Heart right ventricle (tissue), 16 donors: ENCODE measurements at regions not wholly inside any gene's neighbourhood (a gene's known extent, or its start where the extent isn't known, plus 50 kb on each side); places are given as distances from the start of the nearest gene placed in this dataset.

Source experiments
- ATAC-seq, 8 donors: fragments of 200-7000 bp; cut with Tn5 transposase; one replicate each; pipeline ENCODE4 v1.9.1; 2020; ENCODE audit warnings: mild to moderate bottlenecking in 8 of 8, moderate library complexity in 8 of 8, moderate number of reproducible peaks in 1 of 8
- DNase-seq, 2 donors: peaks; one replicate each; pipeline ENCODE4 v3.0.0-alpha.2; 2020
- H3K27ac ChIP-seq, 10 donors: fragments of 200-600 bp; sonication (generic) in 2 of 10; one replicate each; pipeline versions ENCODE4 v1.5.0 to v1.8.0; 2020 to 2022; ENCODE audit warnings: mild to moderate bottlenecking in 3 of 10
- H3K27me3 ChIP-seq, 7 donors: fragments of 200-600 bp; one replicate each; pipeline ENCODE4 v1.8.0; 2021 to 2022; ENCODE audit warnings: mild to moderate bottlenecking in 2 of 7
- H3K36me3 ChIP-seq, 9 donors: fragments of 200-600 bp; sonication (generic) in 1 of 9; one replicate each; pipeline versions ENCODE4 v1.5.0 to v1.8.0; 2020 to 2022; ENCODE audit warnings: mild to moderate bottlenecking in 2 of 9
- H3K4me1 ChIP-seq, 9 donors: fragments of 200-600 bp; sonication (generic) in 1 of 9; one replicate each; pipeline versions ENCODE4 v1.5.0 to v1.8.0; 2020 to 2022; ENCODE audit warnings: mild to moderate bottlenecking in 4 of 9
- H3K4me3 ChIP-seq, 10 donors: fragments of 200-600 bp; sonication (generic) in 2 of 10; one replicate each; pipeline versions ENCODE4 v1.5.0 to v1.8.0; 2020 to 2022; ENCODE audit warnings: mild to moderate bottlenecking in 7 of 10, moderate library complexity in 2 of 10
- H3K9me3 ChIP-seq, 11 donors: fragments of 200-600 bp in 10 of 11; sonication (generic) in 2 of 11; one replicate each; pipeline versions ENCODE4 v1.5.0 to v1.8.0; 2013 to 2022; ENCODE audit warnings: mild to moderate bottlenecking in 2 of 11, control low read depth in 1 of 11, moderate library complexity in 1 of 11
- WGBS, 2 donors: extraction: QIAGEN DNeasy Blood & Tissue Kit; methylation state at CpG; one replicate each; pipeline ENCODE4 v1.1.7; 2013; ENCODE audit warnings: inconsistent platforms in 1 of 2; 5-methylcytosine and 5-hydroxymethylcytosine counted together
- intact Hi-C, 10 donors: fragments of 100-400 bp; cut with DNase I; formaldehyde crosslinking; loops; one replicate each; pipeline versions ENCODE4 v1.11.1 to v1.14.2; 2022
- TF ChIP-seq, protein P1 (sequence below), 9 donors: fragments of 200-600 bp; sonication (generic) in 2 of 9; IDR thresholded peaks; one replicate each; pipeline versions ENCODE4 v1.5.0 to v1.8.0; 2021 to 2022; ENCODE audit warnings: antibody characterized with exemption in 9 of 9, mild to moderate bottlenecking in 5 of 9, moderate library complexity in 1 of 9
- donor health status: Arrhythmogenic right ventricular cardiomyopathy.
- donor health status: ischemic (EF 13 %, LVEDD 7.1; RV severe dilation, severe dysfunction).
- donor health status: healthy with polysubstance abuse.
- donor health status: DM: no; HTN: yes; CAD: no.
- donor health status: DM: no; HTN: no; CAD: no.
- donor health status: ischemic (EF 25% LVEDD 6.9; RV normal size, moderate dysfunction).
- donor health status: ischemic (EF 25% LVEDD 5.7; RV mildly dilated, moderate dysfunction).
- donor health status: healthy.
- donor health status: DM: yes; HTN: yes; CAD: no.
- donor health status: Ischemic cardiomyopathy.
- donor health status: ischemic (EF 35%, LVEDD 5.7; RV mildly dilated, moderate dysfunction).
- donor health status: nonischemic (EF 11% LVEDD 7.7; RV severe dilation, severe dysfunction).
- donor health status: DM: yes; HTN: yes; CAD: no.
- donor health status: PGD.
- donor health status: ischemic (EF 29% LVEDD 5.4; RV normal size, mild dysfunction).
- donor health status: nonischemic (EF 23%, LVEDD 6.1; RV moderate dilation, normal function).

DNA sequence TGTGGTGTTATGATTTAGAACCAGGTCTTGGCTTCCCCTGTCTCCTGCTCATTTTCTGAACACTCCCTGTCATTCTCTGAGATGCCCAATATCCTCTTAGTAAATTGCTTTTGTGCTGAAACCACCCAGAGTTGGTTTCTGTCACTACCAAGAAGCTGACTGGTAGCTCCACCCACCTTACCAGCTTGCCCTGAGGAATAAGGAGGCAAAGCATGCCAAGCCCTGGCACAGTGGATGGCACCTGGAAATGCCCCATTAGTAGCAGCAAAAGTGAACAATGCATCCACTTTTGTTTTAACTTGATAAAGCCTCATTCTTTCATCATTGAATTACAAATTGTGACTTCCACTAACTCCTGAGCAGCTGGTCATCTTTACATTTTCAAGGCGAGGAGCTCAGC is 157.7 kb downstream of the CDC5L start:
- 77 to 80% methylated on average over 1 of the region's 1 CpG for WGBS, 2 donors
- TF ChIP-seq, protein P1, sequence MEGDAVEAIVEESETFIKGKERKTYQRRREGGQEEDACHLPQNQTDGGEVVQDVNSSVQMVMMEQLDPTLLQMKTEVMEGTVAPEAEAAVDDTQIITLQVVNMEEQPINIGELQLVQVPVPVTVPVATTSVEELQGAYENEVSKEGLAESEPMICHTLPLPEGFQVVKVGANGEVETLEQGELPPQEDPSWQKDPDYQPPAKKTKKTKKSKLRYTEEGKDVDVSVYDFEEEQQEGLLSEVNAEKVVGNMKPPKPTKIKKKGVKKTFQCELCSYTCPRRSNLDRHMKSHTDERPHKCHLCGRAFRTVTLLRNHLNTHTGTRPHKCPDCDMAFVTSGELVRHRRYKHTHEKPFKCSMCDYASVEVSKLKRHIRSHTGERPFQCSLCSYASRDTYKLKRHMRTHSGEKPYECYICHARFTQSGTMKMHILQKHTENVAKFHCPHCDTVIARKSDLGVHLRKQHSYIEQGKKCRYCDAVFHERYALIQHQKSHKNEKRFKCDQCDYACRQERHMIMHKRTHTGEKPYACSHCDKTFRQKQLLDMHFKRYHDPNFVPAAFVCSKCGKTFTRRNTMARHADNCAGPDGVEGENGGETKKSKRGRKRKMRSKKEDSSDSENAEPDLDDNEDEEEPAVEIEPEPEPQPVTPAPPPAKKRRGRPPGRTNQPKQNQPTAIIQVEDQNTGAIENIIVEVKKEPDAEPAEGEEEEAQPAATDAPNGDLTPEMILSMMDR (IDR thresholded peaks at IDR 0.05) = no peak
- DNase-seq (no peak), ATAC-seq (no peak)
- intact Hi-C loops = no loop called here
- Histone ChIP-seq H3K27ac (no peak overlapping the region), H3K36me3 (no peaks in the 10 kb centered on the region), H3K9me3 (peaks cover 0 to 5% (median 0%) of the 10 kb centered on the region in 11 donors), H3K27me3 (no peaks in the 10 kb centered on the region), H3K4me1 (peaks cover 0 to 4% (median 0%) of the 10 kb centered on the region in 9 donors), H3K4me3 (no peak overlapping the region)

DNA sequence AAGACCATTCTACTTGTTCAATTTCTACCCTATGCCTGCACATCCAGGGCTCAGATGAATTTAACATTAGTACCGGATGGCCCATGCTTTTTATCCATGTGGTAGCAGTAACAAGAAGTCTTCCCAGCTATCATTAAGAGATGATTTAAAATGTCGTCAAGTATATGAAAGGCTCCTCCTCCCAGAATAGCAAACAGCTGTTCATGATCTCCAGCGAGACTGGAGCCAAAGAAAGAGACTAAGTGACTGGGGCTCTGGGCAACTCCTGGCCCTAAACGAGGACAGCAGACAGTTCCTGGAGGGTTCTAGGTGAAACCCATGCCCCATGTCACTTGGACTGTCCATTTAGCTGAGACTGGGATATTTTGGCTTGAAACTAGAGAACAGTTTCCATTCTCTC is 160.8 kb downstream of the CDC5L start:
- Histone ChIP-seq H3K27ac (no peak overlapping the region), H3K4me3 (no peak overlapping the region), H3K27me3 (peaks cover 0 to 5% (median 0%) of the 10 kb centered on the region in 7 donors), H3K4me1 (no peaks in the 10 kb centered on the region), H3K9me3 (no peaks in the 10 kb centered on the region), H3K36me3 (no peaks in the 10 kb centered on the region)
- intact Hi-C loops = no loop called here
- no peak for DNase-seq
- TF ChIP-seq, protein P1 (IDR thresholded peaks at IDR 0.05) = no peak
- 63 to 65% methylated on average over 4 of the region's 4 CpGs for WGBS, 2 donors
- no peak for ATAC-seq

DNA sequence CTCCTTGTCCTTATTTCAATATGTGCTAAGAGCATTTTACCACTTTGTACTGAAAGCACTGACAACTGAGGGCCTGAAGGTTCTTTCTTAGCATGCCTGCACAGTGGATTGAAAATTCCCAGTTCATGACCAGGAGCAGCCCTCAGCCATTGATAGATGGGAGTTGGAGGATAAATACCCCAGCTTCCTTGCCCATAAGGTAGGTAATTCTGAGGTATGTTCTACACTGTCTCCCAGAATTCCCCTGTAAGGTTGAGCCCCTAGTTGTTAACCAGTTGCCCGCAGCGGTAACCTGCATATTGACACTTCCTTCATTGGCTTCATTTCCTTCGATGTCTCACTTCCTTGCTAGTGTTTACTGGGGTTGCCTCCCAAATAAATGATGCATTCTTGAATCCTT is 162.0 kb downstream of the CDC5L start:
- intact Hi-C loops = no loop called here
- no peak for ATAC-seq
- Histone ChIP-seq H3K36me3 (no peaks in the 10 kb centered on the region), H3K27me3 (peaks cover 0 to 12% (median 0%) of the 10 kb centered on the region in 7 donors), H3K27ac (no peak overlapping the region), H3K4me1 (no peaks in the 10 kb centered on the region), H3K9me3 (no peaks in the 10 kb centered on the region), H3K4me3 (no peak overlapping the region)
- TF ChIP-seq, protein P1 (IDR thresholded peaks at IDR 0.05) = no peak
- WGBS, 2 donors = 66 to 94% methylated on average over 3 of the region's 3 CpGs
- DNase-seq = no peak

DNA sequence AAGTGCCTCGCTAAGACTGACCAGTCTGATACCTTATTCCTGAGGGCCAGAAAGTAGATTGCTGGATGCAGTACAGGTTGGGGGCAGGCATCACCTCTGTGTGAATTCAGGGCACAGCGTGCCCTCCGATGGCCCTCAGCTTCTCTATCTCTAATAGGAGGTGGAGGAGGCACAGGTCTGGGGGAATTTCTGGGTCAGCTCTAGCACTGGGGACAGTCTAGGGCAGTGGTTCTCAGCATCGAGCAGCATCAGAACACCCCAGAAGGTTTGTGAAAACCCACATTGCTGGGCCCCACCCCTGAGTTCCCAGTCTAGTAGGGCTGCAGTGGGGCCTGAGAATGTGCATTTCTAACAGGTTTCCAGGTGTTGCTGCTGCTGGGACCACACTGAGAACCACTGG is 166.7 kb downstream of the CDC5L start:
- no peak overlapping the region for H3K27ac ChIP-seq
- H3K36me3 ChIP-seq = no peaks in the 10 kb centered on the region
- DNase-seq (no peak), ATAC-seq (no peak)
- H3K27me3 ChIP-seq = peaks cover 0 to 12% (median 0%) of the 10 kb centered on the region in 7 donors
- no peaks in the 10 kb centered on the region for H3K9me3 ChIP-seq
- intact Hi-C loops = no loop called here
- TF ChIP-seq, protein P1 (IDR thresholded peaks at IDR 0.05) = no peak
- H3K4me1 ChIP-seq = peaks cover 0 to 13% (median 10%) of the 10 kb centered on the region in 9 donors
- H3K4me3 ChIP-seq = no peak overlapping the region
- 92 to 94% methylated on average over 4 of the region's 4 CpGs for WGBS, 2 donors
